A549 (cell line): ENCODE measurements at regions not wholly inside any gene's neighbourhood (a gene's known extent, or its start where the extent isn't known, plus 50 kb on each side); places are given as distances from the start of the nearest gene placed in this dataset.

Experiments used
- ATAC-seq, 2 experiments: fragments of 200-7000 bp in 1 of 2; fragments of >200 bp in 1 of 2; cut with Nextera tagmentation in 1 of 2; cut with Tn5 transposase in 1 of 2; 3 replicates each; pipeline versions ENCODE4 v1.8.0 to v1.9.1; 2018 to 2020; ENCODE audit warnings: mild to moderate bottlenecking in 1 of 2, moderate library complexity in 1 of 2
- CTCF ChIA-PET: fragments of 300-600 bp; sonication (Branson Sonifier 250); formaldehyde crosslinking; extraction: SDS; loops from one replicate; lab custom pipeline; 2021; ENCODE audit warnings: antibody characterized with exemption, inconsistent platforms; lab: Yijun Ruan, JAX
- POLR2A ChIA-PET: fragments of 350-600 bp; formaldehyde crosslinking; extraction: SDS; loops from one replicate; lab custom pipeline; 2021; ENCODE audit warnings: antibody characterized with exemption, inconsistent platforms; lab: Yijun Ruan, JAX
- DNase-seq, 2 experiments: peaks; one replicate each; pipeline versions ENCODE4 v3.0.0 to v3.0.0-alpha.2; 2011 to 2016; ENCODE audit warnings: low read depth in 1 of 2, low spot score in 1 of 2
- FAIRE-seq: peaks from 2 replicates; lab custom pipeline; 2011; peaks lifted over from hg19 to GRCh38; lab: Jason Lieb, UNC
- H3K27ac ChIP-seq, 2 experiments: fragments of >200 bp; sonication (Bioruptor Twin); formaldehyde crosslinking; 3 replicates each; pipeline ENCODE4 v1.5.1; 2016 to 2017
- H3K4me1 ChIP-seq: fragments of >200 bp; sonication (Bioruptor Twin); formaldehyde crosslinking; 3 replicates; pipeline ENCODE4 v1.6.1; 2016
- H3K4me2 ChIP-seq: fragments of >200 bp; sonication (Bioruptor Twin); formaldehyde crosslinking; 3 replicates; pipeline ENCODE4 v1.6.1; 2016
- H3K4me3 ChIP-seq: fragments of >200 bp; sonication (Bioruptor Twin); formaldehyde crosslinking; 3 replicates; pipeline ENCODE4 v1.5.1; 2016
- H3K9me3 ChIP-seq: fragments of >200 bp; sonication (Bioruptor Twin); formaldehyde crosslinking; 3 replicates; pipeline ENCODE4 v1.6.1; 2016
- BCL3 ChIP-seq: fragments of >200 bp; sonication (Bioruptor Twin); formaldehyde crosslinking; IDR thresholded peaks from 3 replicates; pipeline ENCODE4 v1.6.1; 2016
- BHLHE40 ChIP-seq: IDR thresholded peaks from 2 replicates; pipeline ENCODE4 v1.6.1; 2012; ENCODE audit warnings: low read depth, low read length, inconsistent platforms
- CHD2 ChIP-seq: fragments of 150-350 bp; IDR thresholded peaks from 2 replicates; pipeline ENCODE4 v1.6.1; 2014; ENCODE audit warnings: low read length; ENCODE audit not compliant: partially characterized antibody
- EHF ChIP-seq: fragments of 250-450 bp; sonication (Bioruptor Pico); IDR thresholded peaks from 2 replicates; pipeline ENCODE4 v1.5.0; 2020; ENCODE audit warnings: mild to moderate bottlenecking
- ELK1 ChIP-seq: fragments of 150-350 bp; IDR thresholded peaks from 2 replicates; pipeline ENCODE4 v1.6.1; 2014; ENCODE audit warnings: low read depth, mild to moderate bottlenecking, low read length
- FOSB ChIP-seq: fragments of 250-450 bp; sonication (Bioruptor Pico); IDR thresholded peaks from 2 replicates; pipeline ENCODE4 v1.5.0; 2020; ENCODE audit warnings: mild to moderate bottlenecking, moderate library complexity
- FOSL2 ChIP-seq, 2 experiments: fragments of 450-650 bp in 1 of 2; fragments of >200 bp in 1 of 2; sonication (Bioruptor Twin) in 1 of 2; formaldehyde crosslinking; IDR thresholded peaks; 2 replicates each; pipeline versions ENCODE4 v1.5.0 to v1.6.1; 2016 to 2020; ENCODE audit warnings: mild to moderate bottlenecking in 1 of 2, moderate library complexity in 1 of 2
- FOXS1 ChIP-seq: fragments of 250-450 bp; sonication (Bioruptor Pico); IDR thresholded peaks from 2 replicates; pipeline ENCODE4 v1.5.0; 2020; ENCODE audit warnings: mild to moderate bottlenecking, moderate library complexity
- HMGXB4 ChIP-seq: fragments of 250-450 bp; sonication (Bioruptor Pico); IDR thresholded peaks from 2 replicates; pipeline ENCODE4 v1.5.0; 2021; ENCODE audit warnings: mild to moderate bottlenecking, moderate library complexity, borderline replicate concordance
- JUNB ChIP-seq: fragments of >200 bp; sonication (Bioruptor Twin); formaldehyde crosslinking; IDR thresholded peaks from 2 replicates; pipeline ENCODE4 v1.6.1; 2016
- MAFK ChIP-seq: fragments of 450-650 bp; IDR thresholded peaks from 2 replicates; pipeline ENCODE4 v1.6.1; 2014; ENCODE audit not compliant: partially characterized antibody
- MAZ ChIP-seq: fragments of 150-350 bp; IDR thresholded peaks from 2 replicates; pipeline ENCODE4 v1.6.1; 2014; ENCODE audit warnings: antibody characterized with exemption, low read depth, low read length, borderline replicate concordance
- NPAS2 ChIP-seq: fragments of 250-450 bp; sonication (Bioruptor Pico); IDR thresholded peaks from 2 replicates; pipeline ENCODE4 v1.8.0; 2022; ENCODE audit warnings: mild to moderate bottlenecking, moderate library complexity, borderline replicate concordance
- NR3C1 ChIP-seq: fragments of >200 bp; sonication (Bioruptor Twin); formaldehyde crosslinking; IDR thresholded peaks from 3 replicates; pipeline ENCODE4 v1.6.1; 2017
- POLR2AphosphoS2 ChIP-seq: conservative IDR thresholded peaks from 2 replicates; pipeline ENCODE4 v1.6.1; 2012; ENCODE audit warnings: low read length, improper control_type of control experiment, inconsistent platforms
- RCOR1 ChIP-seq: fragments of 150-350 bp; IDR thresholded peaks from 2 replicates; pipeline ENCODE4 v1.6.1; 2014; ENCODE audit warnings: antibody characterized with exemption, low read length, low read depth
- REST ChIP-seq: fragments of 200-600 bp; sonication (generic); IDR thresholded peaks from 2 replicates; pipeline ENCODE4 v1.6.1; 2016; ENCODE audit warnings: antibody characterized with exemption, mild to moderate bottlenecking, moderate library complexity
- SREBF2 ChIP-seq: fragments of 450-650 bp; IDR thresholded peaks from 2 replicates; pipeline ENCODE4 v1.6.1; 2014; ENCODE audit warnings: mild to moderate bottlenecking, moderate library complexity
- TP53 ChIP-seq: fragments of 250-450 bp; sonication (Bioruptor Pico); IDR thresholded peaks from 2 replicates; pipeline ENCODE4 v1.5.0; 2021; ENCODE audit warnings: mild to moderate bottlenecking, moderate library complexity
- USF2 ChIP-seq: fragments of 450-650 bp; IDR thresholded peaks from 2 replicates; pipeline ENCODE4 v1.6.1; 2014; ENCODE audit warnings: antibody characterized with exemption
- ZFP36 ChIP-seq: fragments of 450-650 bp; IDR thresholded peaks from 2 replicates; pipeline ENCODE4 v1.6.1; 2014; ENCODE audit warnings: borderline replicate concordance; ENCODE audit not compliant: partially characterized antibody
- ZSCAN20 ChIP-seq: fragments of 250-450 bp; sonication (Bioruptor Pico); IDR thresholded peaks from 2 replicates; pipeline ENCODE4 v1.8.0; 2022; ENCODE audit warnings: mild to moderate bottlenecking, moderate library complexity
- WGBS: methylation state at CpG from one replicate; pipeline ENCODE4 v1.1.6; 2017; ENCODE audit errors: missing lambda C conversion rate; 5-methylcytosine and 5-hydroxymethylcytosine counted together
- TF ChIP-seq, protein P1 (sequence below): fragments of >200 bp; sonication (Bioruptor Twin); formaldehyde crosslinking; IDR thresholded peaks from 3 replicates; pipeline ENCODE4 v1.5.1; 2016

GRCh38 chr5:158485047-158485446 is 614.7 kb downstream of the EBF1 start:
- ChIA-PET POLR2A (no interaction called here), CTCF (no interaction called here)
- Histone ChIP-seq H3K27ac (no peak overlapping the region), H3K9me3 (no peaks in the 10 kb centered on the region), H3K4me1 (no peaks in the 10 kb centered on the region)
- no peak for FAIRE-seq
- no peak for TF ChIP-seq HMGXB4
- TF ChIP-seq ELK1 = no peak
- TF ChIP-seq FOSL2 (IDR thresholded peaks at IDR 0.05) = no peak
- no peak for TF ChIP-seq FOSL2 (CRISPR knock-in tag; IDR thresholded peaks at IDR 0.05)
- no peak for TF ChIP-seq CHD2
- TF ChIP-seq REST = no peak
- TF ChIP-seq FOSB (CRISPR knock-in tag) = no peak
- TF ChIP-seq ZFP36 = no peak
- no peak for TF ChIP-seq EHF (CRISPR knock-in tag)
- TF ChIP-seq JUNB = no peak
- TF ChIP-seq RCOR1 = no peak
- TF ChIP-seq FOXS1 (CRISPR knock-in tag) = no peak
- no peak for TF ChIP-seq BHLHE40
- no peak for TF ChIP-seq NR3C1
- no peak for TF ChIP-seq BCL3
- TF ChIP-seq SREBF2 = no peak
- TF ChIP-seq, protein P1, sequence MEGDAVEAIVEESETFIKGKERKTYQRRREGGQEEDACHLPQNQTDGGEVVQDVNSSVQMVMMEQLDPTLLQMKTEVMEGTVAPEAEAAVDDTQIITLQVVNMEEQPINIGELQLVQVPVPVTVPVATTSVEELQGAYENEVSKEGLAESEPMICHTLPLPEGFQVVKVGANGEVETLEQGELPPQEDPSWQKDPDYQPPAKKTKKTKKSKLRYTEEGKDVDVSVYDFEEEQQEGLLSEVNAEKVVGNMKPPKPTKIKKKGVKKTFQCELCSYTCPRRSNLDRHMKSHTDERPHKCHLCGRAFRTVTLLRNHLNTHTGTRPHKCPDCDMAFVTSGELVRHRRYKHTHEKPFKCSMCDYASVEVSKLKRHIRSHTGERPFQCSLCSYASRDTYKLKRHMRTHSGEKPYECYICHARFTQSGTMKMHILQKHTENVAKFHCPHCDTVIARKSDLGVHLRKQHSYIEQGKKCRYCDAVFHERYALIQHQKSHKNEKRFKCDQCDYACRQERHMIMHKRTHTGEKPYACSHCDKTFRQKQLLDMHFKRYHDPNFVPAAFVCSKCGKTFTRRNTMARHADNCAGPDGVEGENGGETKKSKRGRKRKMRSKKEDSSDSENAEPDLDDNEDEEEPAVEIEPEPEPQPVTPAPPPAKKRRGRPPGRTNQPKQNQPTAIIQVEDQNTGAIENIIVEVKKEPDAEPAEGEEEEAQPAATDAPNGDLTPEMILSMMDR = no peak
- no peak for TF ChIP-seq NPAS2 (CRISPR knock-in tag)
- TF ChIP-seq ZSCAN20 (CRISPR knock-in tag) = no peak
- TF ChIP-seq, all 56 proteins: peak for 0
- DNase-seq (no peak), ATAC-seq (no peak)
- Histone ChIP-seq H3K4me3 (no peak overlapping the region), H3K4me2 (no peak overlapping the region)
- 34% methylated on average over 10 of the region's 10 CpGs for WGBS

DNA sequence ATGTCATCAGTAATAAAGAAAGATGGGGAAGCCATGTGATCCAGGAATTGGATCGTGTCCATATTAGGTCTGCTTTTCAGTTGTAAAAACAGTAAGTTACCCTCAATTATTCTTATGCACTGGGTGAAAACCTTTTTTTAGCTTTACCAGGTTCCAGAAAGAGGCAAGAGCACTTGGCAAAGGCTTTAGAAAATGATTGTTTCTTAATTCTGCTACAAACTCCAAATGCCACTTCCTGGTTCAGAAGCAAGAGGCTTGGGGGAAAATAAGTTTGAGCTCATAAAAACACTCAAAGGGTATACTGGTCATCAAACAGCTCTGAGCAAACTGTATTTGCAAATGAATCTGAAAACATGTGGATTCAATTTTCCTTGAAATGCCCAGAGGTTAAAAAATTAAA is 615.6 kb downstream of the EBF1 start:
- no peak overlapping the region for H3K27ac ChIP-seq
- no peaks in the 10 kb centered on the region for H3K4me1 ChIP-seq
- no peaks in the 10 kb centered on the region for H3K9me3 ChIP-seq
- ChIA-PET CTCF (no interaction called here), POLR2A (no interaction called here)
- DNase-seq (no peak), FAIRE-seq (no peak), ATAC-seq (no peak)
- H3K4me3 ChIP-seq = no peak overlapping the region
- H3K4me2 ChIP-seq = no peak overlapping the region
- 4% methylated on average over 1 of the region's 1 CpG for WGBS
- TF ChIP-seq, protein P1 = no peak
- no peak for TF ChIP-seq POLR2AphosphoS2
- TF ChIP-seq TP53 (CRISPR knock-in tag) = no peak
- no peak for TF ChIP-seq ZSCAN20 (CRISPR knock-in tag)
- no peak for TF ChIP-seq MAFK
- TF ChIP-seq MAZ = no peak
- no peak for TF ChIP-seq USF2
